DOHH2 (cell line): ENCODE measurements at regions not wholly inside any gene's neighbourhood (a gene's known extent, or its start where the extent isn't known, plus 50 kb on each side); places are given as distances from the start of the nearest gene placed in this dataset.
A peak's percentile ranks its signal among the peaks of the same experiment; 100 is the strongest.

ENCODE experiments used
- H3F3A ChIP-seq: fragments of 200-600 bp; sonication (generic), shearing (Covaris generic); 2 replicates; pipeline ENCODE4 v1.6.0; 2016; ENCODE audit warnings: antibody characterized with exemption, mild to moderate bottlenecking; ENCODE audit not compliant: control insufficient read depth, insufficient read depth
- H3K27ac ChIP-seq: fragments of 200-600 bp; sonication (generic); 2 replicates; pipeline ENCODE4 v1.5.1; 2014; ENCODE audit warnings: low read depth, mild to moderate bottlenecking, low read length, moderate library complexity
- H3K27me3 ChIP-seq: fragments of 200-600 bp; sonication (generic); 2 replicates; pipeline ENCODE4 v1.6.1; 2014; ENCODE audit warnings: mild to moderate bottlenecking, low read length, mixed read lengths; ENCODE audit not compliant: control insufficient read depth
- H3K36me3 ChIP-seq: fragments of 200-600 bp; sonication (generic); 2 replicates; pipeline ENCODE4 v1.6.1; 2014; ENCODE audit warnings: mild to moderate bottlenecking, low read length, moderate library complexity, mixed read lengths; ENCODE audit not compliant: control insufficient read depth
- H3K4me1 ChIP-seq: fragments of 200-600 bp; sonication (generic); 2 replicates; pipeline ENCODE4 v1.6.1; 2014; ENCODE audit warnings: mild to moderate bottlenecking, low read length, mixed read lengths; ENCODE audit not compliant: control insufficient read depth
- H3K4me2 ChIP-seq: fragments of 200-600 bp; sonication (generic); 2 replicates; pipeline ENCODE4 v1.6.0; 2014; ENCODE audit warnings: mild to moderate bottlenecking, low read length, moderate library complexity
- H3K4me3 ChIP-seq: fragments of 200-600 bp; sonication (generic); 2 replicates; pipeline ENCODE4 v1.5.1; 2014; ENCODE audit warnings: mild to moderate bottlenecking, low read length, mixed read lengths
- H3K79me2 ChIP-seq: fragments of 200-600 bp; sonication (generic); 2 replicates; pipeline ENCODE4 v1.6.1; 2014; ENCODE audit warnings: mild to moderate bottlenecking, low read length, mixed read lengths; ENCODE audit not compliant: control insufficient read depth
- H3K9me2 ChIP-seq: fragments of 200-600 bp; sonication (generic); replicated peaks from 2 replicates; pipeline ENCODE4 v1.6.1; 2014; ENCODE audit warnings: mild to moderate bottlenecking, low read length, mixed read lengths; ENCODE audit not compliant: control insufficient read depth
- H3K9me3 ChIP-seq: fragments of 200-600 bp; sonication (generic); 2 replicates; pipeline ENCODE4 v1.6.1; 2014; ENCODE audit warnings: antibody characterized with exemption, low read length, mixed read lengths; ENCODE audit not compliant: control insufficient read depth, insufficient read depth
- H4K20me1 ChIP-seq: fragments of 200-600 bp; sonication (generic); 2 replicates; pipeline ENCODE4 v1.6.0; 2014; ENCODE audit warnings: low read depth, mild to moderate bottlenecking, antibody characterized with exemption, low read length, moderate library complexity; ENCODE audit not compliant: control insufficient read depth, insufficient read depth
- CTCF ChIP-seq: fragments of 200-600 bp; sonication (generic); IDR thresholded peaks from one replicate; pipeline ENCODE4 v1.5.1; 2014; ENCODE audit warnings: antibody characterized with exemption, mild to moderate bottlenecking, low read depth, low read length; ENCODE audit not compliant: poor library complexity, severe bottlenecking
- EZH2phosphoT487 ChIP-seq: fragments of 200-600 bp; sonication (generic); IDR thresholded peaks from 2 replicates; pipeline ENCODE4 v1.6.1; 2017; ENCODE audit warnings: borderline replicate concordance, mild to moderate bottlenecking, antibody characterized with exemption, low read length, moderate library complexity, mixed read lengths

GRCh38 chr11:13850231-13851005, 112.1 kb upstream of the SPON1 start:
- peaks cover 15% of the 10 kb centered on the region for H3K4me1 ChIP-seq
- H3K79me2 ChIP-seq = no peaks in the 10 kb centered on the region
- H4K20me1 ChIP-seq = no peaks in the 10 kb centered on the region
- peaks cover 19% of the 10 kb centered on the region for H3K27me3 ChIP-seq
- no peak overlapping the region for H3K4me3 ChIP-seq
- H3F3A ChIP-seq = no peaks in the 10 kb centered on the region
- H3K27ac ChIP-seq = no peak overlapping the region
- H3K4me2 ChIP-seq = 0 out of 2 replicates have a peak overlapping the region, but pooled peaks have one; percentile 9
- TF ChIP-seq CTCF (no peak), EZH2phosphoT487 (no peak)
- no peaks in the 10 kb centered on the region for H3K36me3 ChIP-seq
- no peaks in the 10 kb centered on the region for H3K9me3 ChIP-seq
- no peaks in the 10 kb centered on the region for H3K9me2 ChIP-seq

DNA sequence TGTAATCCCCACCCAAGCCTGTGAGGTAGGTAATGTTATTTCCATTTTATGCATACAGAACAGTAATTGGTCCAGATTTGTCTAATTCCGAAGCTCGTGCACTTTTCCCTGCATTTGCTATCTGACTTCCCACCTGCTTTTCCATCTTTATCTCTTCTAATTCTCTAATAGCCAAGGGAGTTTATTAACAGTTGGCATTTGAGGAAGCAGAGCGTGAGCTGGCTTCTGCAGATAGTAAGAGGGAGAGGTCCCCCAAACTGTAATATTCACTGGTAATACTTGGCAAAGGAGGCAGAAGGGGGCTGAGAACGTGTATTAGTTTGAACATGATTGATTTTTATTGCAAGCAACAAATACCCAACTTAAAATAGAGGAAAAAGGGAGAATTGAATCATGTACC, 110.8 kb upstream of the SPON1 start:
- H3K27me3 ChIP-seq = peaks cover 30% of the 10 kb centered on the region
- TF ChIP-seq CTCF = no peak
- no peak for TF ChIP-seq EZH2phosphoT487

GRCh38 chr11:13852481-13852880, 110.0 kb upstream of the SPON1 start:
- no peaks in the 10 kb centered on the region for H3K79me2 ChIP-seq
- H3K36me3 ChIP-seq = no peaks in the 10 kb centered on the region
- H3K27me3 ChIP-seq = peaks cover 34% of the 10 kb centered on the region
- no peaks in the 10 kb centered on the region for H3K9me2 ChIP-seq
- no peaks in the 10 kb centered on the region for H3F3A ChIP-seq
- no peaks in the 10 kb centered on the region for H3K9me3 ChIP-seq
- H3K4me2 ChIP-seq = no peak overlapping the region
- no peak overlapping the region for H3K27ac ChIP-seq
- H3K4me1 ChIP-seq = peaks cover 15% of the 10 kb centered on the region
- no peaks in the 10 kb centered on the region for H4K20me1 ChIP-seq
- H3K4me3 ChIP-seq = no peak overlapping the region
- TF ChIP-seq EZH2phosphoT487 (no peak), CTCF (no peak)

More for the DNA sequence above, 110.8 kb upstream of the SPON1 start:
- Histone ChIP-seq H3K79me2 (no peaks in the 10 kb centered on the region), H3K4me1 (peaks cover 15% of the 10 kb centered on the region), H4K20me1 (no peaks in the 10 kb centered on the region), H3K4me2 (no peak overlapping the region), H3K4me3 (no peak overlapping the region), H3K36me3 (no peaks in the 10 kb centered on the region), H3F3A (no peaks in the 10 kb centered on the region), H3K9me3 (no peaks in the 10 kb centered on the region), H3K9me2 (no peaks in the 10 kb centered on the region), H3K27ac (no peak overlapping the region)
